H1 (cell line): ENCODE measurements at regions not wholly inside any gene's neighbourhood (a gene's known extent, or its start where the extent isn't known, plus 50 kb on each side); places are given as distances from the start of the nearest gene placed in this dataset.

Experiments used
- TAF7 ChIP-seq: optimal IDR thresholded peaks from 2 replicates; pipeline ENCODE3; 2011; ENCODE audit warnings: low read depth, mild to moderate bottlenecking, inconsistent platforms, low read length, moderate library complexity, borderline replicate concordance

GRCh38 chr15:62428851-62429598, 263.9 kb upstream of the C2CD4B start (continued):
- no peak for TF ChIP-seq TAF7
